ENCODE measurements at regions not wholly inside any gene's neighbourhood (a gene's known extent, or its start where the extent isn't known, plus 50 kb on each side); places are given as distances from the start of the nearest gene placed in this dataset.

- Histone ChIP-seq H3K4me3 (no peak overlapping the region), H3K36me3 (no peaks in the 10 kb centered on the region), H3K4me1 (no peaks in the 10 kb centered on the region), H3K27me3 (no peaks in the 10 kb centered on the region), H3K27ac (no peak overlapping the region), H3K9me3 (peaks cover 0 to 5% of the 10 kb centered on the region in 2 donors)
- intact Hi-C loops (cut with DNase I) = no loop called here
- ATAC-seq = no peak
- no peak for TF ChIP-seq CTCF (IDR thresholded peaks at IDR 0.05)
- no peak for DNase-seq
These were observed 680.2 kb upstream of the CHAC2 start for GRCh38 chr2:53087262-53087873.

- DNase-seq = no peak
- no peaks in the 10 kb centered on the region for H3K36me3 ChIP-seq
- intact Hi-C loops (cut with DNase I) = no loop called here
These were observed 690.2 kb upstream of the CHAC2 start for GRCh38 chr2:53077413-53077812.

GRCh38 chr2:53075760-53076159, 691.8 kb upstream of the CHAC2 start:
- Histone ChIP-seq H3K36me3 (no peaks in the 10 kb centered on the region), H3K4me1 (no peaks in the 10 kb centered on the region), H3K27ac (no peak overlapping the region), H3K9me3 (peaks cover 0 to 7% of the 10 kb centered on the region in 2 donors), H3K4me3 (no peak overlapping the region), H3K27me3 (no peaks in the 10 kb centered on the region)
- DNase-seq = peak in 1 of 4 donors; percentile 11
- ATAC-seq = no peak
- no peak for TF ChIP-seq CTCF (IDR thresholded peaks at IDR 0.05)
- intact Hi-C loops (cut with DNase I) = no loop called here

More at GRCh38 chr2:53077413-53077812, 690.2 kb upstream of the CHAC2 start:
- Histone ChIP-seq H3K27me3 (no peaks in the 10 kb centered on the region), H3K4me3 (no peak overlapping the region), H3K9me3 (peaks cover 0 to 11% of the 10 kb centered on the region in 2 donors), H3K27ac (no peak overlapping the region), H3K4me1 (no peaks in the 10 kb centered on the region)
- ATAC-seq = no peak
- no peak for TF ChIP-seq CTCF (IDR thresholded peaks at IDR 0.05)

GRCh38 chr2:53067533-53067932, 700.1 kb upstream of the CHAC2 start:
- ATAC-seq = no peak
- no peak for TF ChIP-seq CTCF (IDR thresholded peaks at IDR 0.05)
- no peaks in the 10 kb centered on the region for H3K4me1 ChIP-seq

GRCh38 chr2:53067056-53067455, 700.5 kb upstream of the CHAC2 start:
- intact Hi-C loops (cut with DNase I) = no loop called here
- H3K4me1 ChIP-seq = no peaks in the 10 kb centered on the region
- H3K9me3 ChIP-seq = peaks cover 0 to 6% of the 10 kb centered on the region in 2 donors
- H3K4me3 ChIP-seq = no peak overlapping the region
- H3K27ac ChIP-seq = no peak overlapping the region
- ATAC-seq = no peak
- DNase-seq = no peak
- H3K36me3 ChIP-seq = no peaks in the 10 kb centered on the region
- no peaks in the 10 kb centered on the region for H3K27me3 ChIP-seq
- TF ChIP-seq CTCF (IDR thresholded peaks at IDR 0.05) = no peak

More at GRCh38 chr2:53067533-53067932, 700.1 kb upstream of the CHAC2 start:
- intact Hi-C loops (cut with DNase I) = no loop called here
- no peak for DNase-seq
- Histone ChIP-seq H3K27ac (no peak overlapping the region), H3K27me3 (no peaks in the 10 kb centered on the region), H3K36me3 (no peaks in the 10 kb centered on the region), H3K4me3 (no peak overlapping the region), H3K9me3 (peaks cover 0 to 6% of the 10 kb centered on the region in 2 donors)
